ENCODE measurements at regions not wholly inside any gene's neighbourhood (a gene's known extent, or its start where the extent isn't known, plus 50 kb on each side); places are given as distances from the start of the nearest gene placed in this dataset.

DNA sequence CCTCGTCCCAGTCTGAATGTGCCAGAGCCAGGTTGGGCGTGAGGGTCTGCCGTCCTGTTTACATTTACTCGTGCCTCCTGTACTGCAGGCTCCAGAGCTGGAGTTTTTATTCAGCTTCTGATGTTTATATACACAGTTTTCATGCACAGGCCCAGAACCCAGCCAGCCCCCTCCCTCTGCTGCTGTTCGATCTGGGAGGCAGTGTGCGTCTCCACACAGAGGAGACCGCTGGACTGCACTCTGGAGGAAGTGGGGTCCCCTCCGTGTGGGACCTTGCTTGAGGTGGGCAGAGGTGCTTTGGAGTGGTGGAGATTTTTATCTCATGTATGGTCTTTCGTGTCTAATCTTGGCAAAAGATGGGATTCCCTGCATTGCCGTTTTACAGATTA lies 90.6 kb downstream of the GLI2 start:
- no peak for TF ChIP-seq CTCF (IDR thresholded peaks at IDR 0.05)
- TF ChIP-seq EZH2 (IDR thresholded peaks at IDR 0.05; ENCODE audit: borderline replicate concordance, insufficient read depth, low read depth, low read length, poor library complexity, severe bottlenecking) = no peak

Measured in B cell (primary cell).